ENCODE measurements at regions not wholly inside any gene's neighbourhood (a gene's known extent, or its start where the extent isn't known, plus 50 kb on each side); places are given as distances from the start of the nearest gene placed in this dataset.
A peak's percentile ranks its signal among the peaks of the same experiment; 100 is the strongest.

DNA sequence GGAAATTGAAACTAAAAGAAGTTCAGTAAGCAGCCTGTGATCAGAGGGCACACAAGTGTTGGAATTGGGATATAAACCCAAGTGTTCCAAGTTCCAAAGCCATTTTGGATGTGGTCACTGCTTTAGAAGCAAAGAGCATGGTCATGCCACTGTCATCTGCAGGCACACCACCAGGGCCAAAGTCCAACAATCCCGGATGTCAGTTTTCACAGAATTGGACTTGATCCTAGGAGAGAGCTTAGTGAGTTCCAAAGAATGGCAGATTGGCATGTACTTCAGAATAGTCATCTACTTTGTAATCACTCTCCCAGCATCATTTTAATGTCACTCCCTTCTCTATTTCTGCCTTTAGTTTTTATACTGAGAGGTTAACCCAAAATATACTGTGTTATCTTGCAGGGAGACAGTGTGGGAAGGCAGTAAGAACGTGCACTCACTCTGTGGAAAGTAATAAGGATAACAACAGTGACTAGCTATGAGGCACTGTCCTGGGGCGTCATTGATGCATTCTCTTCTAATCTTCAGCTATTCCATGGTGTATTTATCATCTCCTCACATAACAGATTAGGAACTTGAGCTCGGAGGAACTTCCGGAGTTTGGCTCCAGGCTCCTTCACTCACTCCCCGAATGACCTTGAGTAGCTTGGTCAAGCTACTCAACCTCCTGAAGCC, 388.0 kb downstream of the ACTL7B start:
- H3K27me3 ChIP-seq (ENCODE audit: control insufficient read depth in 3 of 3, insufficient read depth in 3 of 3, low read length in 2 of 3), result no peaks in the 10 kb centered on the region
- 59 to 77% methylated on average over 6 of the region's 6 CpGs for WGBS, 2 donors
- ATAC-seq (ENCODE audit: insufficient read depth, low FRiP score) (no peak), DNase-seq (peak; percentile 17 to 29 (median 23))
- H3K9me3 ChIP-seq (ENCODE audit: control insufficient read depth in 4 of 4, insufficient read depth in 3 of 4, low read length in 3 of 4), result no peaks in the 10 kb centered on the region
- no peak overlapping the region for H3K9ac ChIP-seq (ENCODE audit: insufficient read depth in 1 of 2, low read length in 2 of 2)
- H3K36me3 ChIP-seq (ENCODE audit: control insufficient read depth in 4 of 4, insufficient read depth in 4 of 4, low read length in 4 of 4), result no peaks in the 10 kb centered on the region
- TF ChIP-seq, protein P1, sequence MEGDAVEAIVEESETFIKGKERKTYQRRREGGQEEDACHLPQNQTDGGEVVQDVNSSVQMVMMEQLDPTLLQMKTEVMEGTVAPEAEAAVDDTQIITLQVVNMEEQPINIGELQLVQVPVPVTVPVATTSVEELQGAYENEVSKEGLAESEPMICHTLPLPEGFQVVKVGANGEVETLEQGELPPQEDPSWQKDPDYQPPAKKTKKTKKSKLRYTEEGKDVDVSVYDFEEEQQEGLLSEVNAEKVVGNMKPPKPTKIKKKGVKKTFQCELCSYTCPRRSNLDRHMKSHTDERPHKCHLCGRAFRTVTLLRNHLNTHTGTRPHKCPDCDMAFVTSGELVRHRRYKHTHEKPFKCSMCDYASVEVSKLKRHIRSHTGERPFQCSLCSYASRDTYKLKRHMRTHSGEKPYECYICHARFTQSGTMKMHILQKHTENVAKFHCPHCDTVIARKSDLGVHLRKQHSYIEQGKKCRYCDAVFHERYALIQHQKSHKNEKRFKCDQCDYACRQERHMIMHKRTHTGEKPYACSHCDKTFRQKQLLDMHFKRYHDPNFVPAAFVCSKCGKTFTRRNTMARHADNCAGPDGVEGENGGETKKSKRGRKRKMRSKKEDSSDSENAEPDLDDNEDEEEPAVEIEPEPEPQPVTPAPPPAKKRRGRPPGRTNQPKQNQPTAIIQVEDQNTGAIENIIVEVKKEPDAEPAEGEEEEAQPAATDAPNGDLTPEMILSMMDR (IDR thresholded peaks at IDR 0.05; ENCODE audit: control extremely low read depth, extremely low read depth), result no peak
- H3K4me3 ChIP-seq, result no peak overlapping the region
- no peak overlapping the region for H3K27ac ChIP-seq (ENCODE audit: low read depth in 1 of 2, low read length in 1 of 2)
- H3K4me1 ChIP-seq (ENCODE audit: control insufficient read depth in 5 of 5, insufficient read depth in 5 of 5, low read length in 5 of 5), result peaks cover 0 to 8% (median 3%) of the 10 kb centered on the region in 5 donors

DNA sequence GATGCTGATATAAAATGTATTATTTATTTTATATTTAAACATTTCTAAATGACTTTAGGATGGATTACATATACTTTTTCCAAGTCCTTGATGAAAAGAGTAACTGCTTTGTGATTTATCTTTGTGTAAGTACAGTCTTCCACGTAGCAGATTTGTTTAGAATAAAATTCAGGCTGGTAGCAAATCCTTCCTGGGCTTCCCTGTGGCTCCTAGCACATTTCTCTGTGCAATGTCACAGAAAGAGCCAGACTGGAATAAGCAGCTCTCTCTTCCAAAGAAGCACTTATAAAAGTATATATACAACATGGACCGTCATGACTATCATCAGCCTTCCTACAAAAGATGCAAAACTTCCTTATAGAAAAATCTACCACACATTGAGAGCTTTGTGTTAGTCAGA, 388.6 kb downstream of the ACTL7B start:
- Histone ChIP-seq H3K4me3 (no peak overlapping the region), H3K27ac (ENCODE audit: low read depth in 1 of 2, low read length in 1 of 2) (no peak overlapping the region), H3K4me1 (ENCODE audit: control insufficient read depth in 5 of 5, insufficient read depth in 5 of 5, low read length in 5 of 5) (peaks cover 0 to 8% (median 3%) of the 10 kb centered on the region in 5 donors), H3K9me3 (ENCODE audit: control insufficient read depth in 4 of 4, insufficient read depth in 3 of 4, low read length in 3 of 4) (no peaks in the 10 kb centered on the region), H3K9ac (ENCODE audit: insufficient read depth in 1 of 2, low read length in 2 of 2) (no peak overlapping the region), H3K36me3 (ENCODE audit: control insufficient read depth in 4 of 4, insufficient read depth in 4 of 4, low read length in 4 of 4) (no peaks in the 10 kb centered on the region), H3K27me3 (ENCODE audit: control insufficient read depth in 3 of 3, insufficient read depth in 3 of 3, low read length in 2 of 3) (no peaks in the 10 kb centered on the region)
- 75 to 76% methylated on average over 2 of the region's 2 CpGs for WGBS, 2 donors
- no peak for ATAC-seq (ENCODE audit: insufficient read depth, low FRiP score)
- TF ChIP-seq, protein P1 (IDR thresholded peaks at IDR 0.05; ENCODE audit: control extremely low read depth, extremely low read depth), result no peak
- no peak for DNase-seq

DNA sequence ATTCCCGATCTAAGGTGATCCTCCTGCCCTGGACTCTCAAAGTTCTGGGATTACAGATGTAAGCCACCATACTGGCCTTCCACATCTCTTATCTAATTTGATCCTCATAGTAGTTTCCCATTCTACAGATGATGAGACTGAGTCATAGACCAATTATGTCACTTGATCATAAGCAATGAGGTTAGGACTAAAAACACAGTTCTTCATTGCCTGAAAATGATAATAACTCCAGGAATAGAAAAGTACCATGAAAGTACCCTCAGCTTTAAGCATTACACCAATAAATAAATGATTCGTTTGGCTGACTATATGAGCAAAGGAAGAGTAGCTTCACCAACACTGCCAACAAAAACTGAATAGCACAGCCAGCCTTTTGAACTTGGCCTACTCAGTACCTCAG, 389.5 kb downstream of the ACTL7B start:
- ATAC-seq (ENCODE audit: insufficient read depth, low FRiP score), result no peak
- Histone ChIP-seq H3K9ac (ENCODE audit: insufficient read depth in 1 of 2, low read length in 2 of 2) (no peak overlapping the region), H3K36me3 (ENCODE audit: control insufficient read depth in 4 of 4, insufficient read depth in 4 of 4, low read length in 4 of 4) (no peaks in the 10 kb centered on the region), H3K27me3 (ENCODE audit: control insufficient read depth in 3 of 3, insufficient read depth in 3 of 3, low read length in 2 of 3) (no peaks in the 10 kb centered on the region), H3K9me3 (ENCODE audit: control insufficient read depth in 4 of 4, insufficient read depth in 3 of 4, low read length in 3 of 4) (no peaks in the 10 kb centered on the region), H3K27ac (ENCODE audit: low read depth in 1 of 2, low read length in 1 of 2) (no peak overlapping the region), H3K4me3 (no peak overlapping the region), H3K4me1 (ENCODE audit: control insufficient read depth in 5 of 5, insufficient read depth in 5 of 5, low read length in 5 of 5) (peaks cover 0 to 8% (median 3%) of the 10 kb centered on the region in 5 donors)
- no peak for DNase-seq
- TF ChIP-seq, protein P1 (IDR thresholded peaks at IDR 0.05; ENCODE audit: control extremely low read depth, extremely low read depth), result no peak
- WGBS, 2 donors, result 84 to 89% methylated on average over 2 of the region's 2 CpGs
